Activated T-cell treated with anti-CD3 and anti-CD28 coated beads for 48 hours (primary cell): ENCODE measurements at regions not wholly inside any gene's neighbourhood (a gene's known extent, or its start where the extent isn't known, plus 50 kb on each side); places are given as distances from the start of the nearest gene placed in this dataset.

ENCODE experiments used
- DNase-seq: peaks from one replicate; pipeline ENCODE4 v3.0.0-alpha.2; 2020; ENCODE audit warnings: low read depth

DNA sequence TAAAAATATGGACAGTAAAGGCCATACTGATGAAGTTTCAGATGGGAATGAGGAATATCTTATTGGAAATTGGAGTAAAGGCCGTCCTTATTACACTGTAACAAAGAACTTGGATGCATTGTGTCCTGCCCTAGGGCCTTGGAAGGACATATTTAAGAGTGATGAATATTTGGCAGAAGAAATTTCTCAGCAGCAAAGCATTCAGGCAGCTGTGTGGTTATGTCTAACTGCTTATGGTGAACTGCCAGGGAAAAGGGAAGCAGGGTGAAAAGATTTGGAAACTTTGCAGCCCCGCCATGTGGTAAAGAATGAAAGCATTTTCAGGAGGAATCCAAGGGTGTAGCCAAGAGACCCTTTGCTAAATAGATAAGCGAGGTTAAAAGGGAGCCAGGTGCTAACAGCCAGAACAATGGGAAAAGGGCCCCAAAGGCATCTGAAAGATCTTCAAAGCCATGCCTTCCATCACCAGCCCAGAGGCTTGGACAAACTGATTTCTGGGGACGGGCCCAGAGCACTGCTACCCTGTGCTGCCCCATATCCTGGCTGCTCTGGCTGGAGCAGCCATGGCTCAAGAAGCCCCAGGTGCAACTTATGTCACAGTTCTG, 200.0 kb downstream of the PTPRU start:
- DNase-seq = no peak

- DNase-seq = no peak
Observed at GRCh38 chr1:29433830-29434229, 197.5 kb downstream of the PTPRU start.

- no peak for DNase-seq
Observed at GRCh38 chr1:29431138-29431537, 194.8 kb downstream of the PTPRU start.

DNA sequence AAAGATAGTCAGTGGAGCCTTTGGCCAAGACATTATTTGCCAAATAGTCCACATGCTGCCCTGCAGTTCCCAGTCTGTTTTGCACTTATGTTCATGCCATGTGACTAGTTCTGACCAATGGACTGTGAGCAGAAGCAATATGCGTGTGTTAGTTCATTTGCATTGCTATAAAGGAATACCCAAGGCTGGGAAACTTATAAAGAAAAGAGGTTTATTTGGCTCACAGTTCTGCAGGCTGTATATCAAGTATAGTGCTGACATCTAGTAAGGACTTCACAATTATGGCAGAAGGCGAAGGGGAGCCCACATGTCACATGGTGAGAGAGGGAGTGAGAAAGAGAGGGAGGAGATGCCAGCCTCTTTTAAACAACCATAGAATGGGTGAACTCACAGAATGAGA, 193.3 kb downstream of the PTPRU start:
- DNase-seq = no peak

GRCh38 chr1:29428997-29429396, 192.7 kb downstream of the PTPRU start:
- DNase-seq = no peak

GRCh38 chr1:29428280-29428615, 191.9 kb downstream of the PTPRU start:
- DNase-seq = no peak

GRCh38 chr1:29427614-29428279, 191.4 kb downstream of the PTPRU start:
- no peak for DNase-seq

GRCh38 chr1:29426701-29427279, 190.5 kb downstream of the PTPRU start:
- no peak for DNase-seq

DNA sequence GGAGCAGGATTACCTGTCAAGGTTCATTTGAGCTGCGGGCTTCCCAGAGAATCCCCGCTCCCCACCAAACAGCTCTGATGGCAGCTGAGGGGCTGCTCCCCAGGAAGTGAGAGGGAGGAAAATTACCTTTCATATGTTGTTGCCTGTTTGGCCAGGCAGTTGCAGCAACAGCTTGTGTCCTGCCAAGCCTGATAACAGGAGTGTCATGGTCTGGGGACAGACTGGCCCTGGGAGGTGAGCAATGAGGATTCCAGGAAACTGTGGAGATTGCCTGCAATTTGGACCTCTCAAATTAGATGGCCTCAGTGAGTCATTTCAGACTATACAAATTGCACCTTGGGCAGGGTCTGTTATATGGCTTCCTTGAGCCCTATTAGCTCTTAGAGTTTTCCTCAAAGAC, 189.3 kb downstream of the PTPRU start:
- DNase-seq = no peak

- DNase-seq = no peak
Observed at GRCh38 chr1:29424266-29424665, 187.9 kb downstream of the PTPRU start.

DNA sequence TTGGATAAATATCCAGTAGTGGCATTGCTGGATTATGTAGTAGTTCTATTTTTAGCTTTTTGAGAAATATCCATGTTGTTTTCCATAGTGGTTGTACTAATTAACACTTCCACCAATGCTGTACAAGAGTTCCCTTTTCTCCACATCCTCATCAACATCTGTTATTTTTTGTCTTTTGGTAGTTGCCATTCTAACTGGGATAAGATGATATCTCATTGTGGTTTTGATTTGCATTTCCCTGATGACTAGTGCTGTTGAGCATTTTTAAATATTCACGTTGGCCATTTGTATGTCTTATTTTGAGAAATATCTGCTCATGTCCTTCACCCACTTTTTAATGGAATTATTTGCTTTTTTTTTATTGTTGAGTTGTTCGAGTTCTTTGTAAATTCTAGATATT, 183.9 kb downstream of the PTPRU start:
- DNase-seq = no peak

DNA sequence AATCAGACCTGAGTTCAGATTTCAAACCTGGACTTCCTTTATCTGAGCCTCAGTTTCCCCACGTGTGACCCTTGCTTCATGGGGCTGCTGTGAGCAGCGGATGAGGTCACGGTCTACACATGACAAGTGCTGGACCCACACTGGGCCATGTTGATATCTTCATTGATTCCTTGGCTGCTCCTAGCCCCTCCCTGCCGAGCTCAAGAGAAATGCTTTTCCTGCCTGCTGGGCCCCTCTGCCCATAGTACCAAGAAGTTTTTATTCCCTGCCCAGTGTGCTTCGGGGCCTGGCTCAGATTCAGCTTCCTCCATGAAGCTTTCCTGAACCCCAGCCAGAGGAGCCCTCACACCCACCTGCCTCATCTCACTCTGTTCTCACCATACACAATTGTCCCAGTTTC, 181.6 kb downstream of the PTPRU start:
- DNase-seq = no peak

DNA sequence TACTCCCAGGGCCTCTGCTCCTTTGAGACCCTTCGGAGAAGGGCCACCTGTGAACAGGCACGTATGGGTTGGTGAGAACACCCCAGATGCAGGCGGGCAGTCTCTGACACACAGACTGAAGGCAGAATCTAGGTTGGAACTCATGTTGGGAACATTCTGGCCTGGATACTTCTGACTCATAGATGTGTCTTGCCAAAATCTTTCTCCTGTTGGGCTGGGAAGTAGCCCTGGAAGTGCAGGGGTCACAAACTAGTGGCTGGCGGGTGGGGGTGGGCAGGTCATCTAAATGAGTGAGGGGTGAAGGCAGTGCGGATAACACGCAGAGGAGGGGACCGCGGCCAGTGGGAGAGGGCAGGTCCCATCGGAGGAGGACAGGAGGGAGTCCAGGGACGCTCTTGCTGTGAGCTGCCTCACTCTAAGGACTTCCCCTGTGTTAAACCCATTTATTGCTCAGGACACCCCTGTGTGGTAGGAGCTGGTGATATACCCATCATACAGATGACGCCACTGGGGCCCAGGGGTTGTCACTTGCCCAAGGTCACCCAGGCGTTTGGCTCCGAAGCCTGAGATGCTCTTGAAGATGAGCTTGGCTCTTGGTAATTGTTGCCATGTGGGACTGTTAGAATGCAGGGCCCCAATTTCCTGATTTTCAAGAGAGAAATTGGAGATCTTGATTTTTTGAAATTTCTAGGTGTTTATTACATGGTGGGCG, 181.0 kb downstream of the PTPRU start:
- no peak for DNase-seq

DNA sequence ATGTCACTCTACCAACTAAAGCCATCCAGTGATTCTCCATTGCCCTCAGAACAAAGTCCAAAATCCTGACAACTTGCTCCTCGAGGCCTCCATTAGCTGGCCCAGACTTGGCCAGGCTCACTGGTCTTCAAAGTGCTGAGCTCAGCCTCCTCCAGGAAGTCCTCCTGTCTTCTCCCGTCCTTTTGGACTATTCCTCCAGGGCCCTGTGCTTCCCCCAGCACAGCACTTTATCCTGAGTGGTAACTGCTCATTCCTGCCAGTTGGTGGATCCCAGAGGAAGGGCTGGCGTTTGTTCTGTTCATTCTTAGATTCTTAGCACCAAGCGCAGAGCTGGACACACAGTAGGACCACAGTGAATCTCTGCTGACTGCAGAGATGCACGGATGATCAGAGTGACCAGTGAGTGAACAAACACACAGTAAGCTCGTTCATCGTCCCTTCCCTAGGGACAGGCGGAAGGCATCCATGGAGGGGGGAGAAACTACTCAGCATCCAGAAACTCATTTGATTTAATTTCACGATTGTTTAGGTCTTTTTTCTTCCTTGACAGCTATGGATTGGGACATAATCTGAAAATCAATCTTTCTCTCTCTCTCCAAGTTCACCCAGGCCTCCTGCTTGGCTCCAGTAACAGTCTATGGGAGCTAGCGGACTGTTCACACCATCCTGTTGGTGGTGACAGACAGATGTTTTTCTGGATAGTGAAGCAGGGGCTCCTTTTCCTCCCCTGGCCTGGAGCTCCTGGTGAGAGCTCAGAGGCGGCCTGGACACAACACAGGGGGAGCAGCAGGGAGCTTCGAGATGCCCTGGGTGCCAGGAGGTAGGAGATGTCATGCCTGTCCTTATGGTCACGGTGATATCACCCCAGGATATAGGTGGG, 180.2 kb downstream of the PTPRU start:
- no peak for DNase-seq

GRCh38 chr1:29415861-29416260, 179.5 kb downstream of the PTPRU start:
- DNase-seq = no peak

GRCh38 chr1:29415156-29415830, 179.0 kb downstream of the PTPRU start:
- DNase-seq = no peak

DNA sequence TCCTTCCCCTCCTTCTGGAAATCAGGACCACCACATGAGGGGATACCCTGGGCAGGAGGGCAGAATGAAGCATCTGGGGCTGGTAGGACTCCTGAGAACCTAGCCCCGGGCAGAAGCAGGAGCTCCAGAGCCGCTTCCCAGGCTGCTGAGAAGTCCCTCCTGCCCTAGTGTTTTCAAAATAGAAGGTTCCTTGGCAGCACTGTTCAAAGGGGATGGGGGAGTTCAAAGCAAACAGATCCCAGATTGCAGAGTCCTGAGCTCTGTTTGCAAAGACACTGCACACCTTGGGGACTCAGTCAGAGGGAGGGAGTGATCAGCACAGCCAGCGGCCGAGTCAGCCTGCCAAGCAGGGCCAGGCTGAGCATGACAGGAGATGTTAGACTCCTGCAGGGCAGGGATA, 177.8 kb downstream of the PTPRU start:
- DNase-seq = no peak

GRCh38 chr1:29413661-29414060, 177.3 kb downstream of the PTPRU start:
- no peak for DNase-seq

- DNase-seq = no peak
Observed at GRCh38 chr1:29412591-29412990, 176.3 kb downstream of the PTPRU start.

DNA sequence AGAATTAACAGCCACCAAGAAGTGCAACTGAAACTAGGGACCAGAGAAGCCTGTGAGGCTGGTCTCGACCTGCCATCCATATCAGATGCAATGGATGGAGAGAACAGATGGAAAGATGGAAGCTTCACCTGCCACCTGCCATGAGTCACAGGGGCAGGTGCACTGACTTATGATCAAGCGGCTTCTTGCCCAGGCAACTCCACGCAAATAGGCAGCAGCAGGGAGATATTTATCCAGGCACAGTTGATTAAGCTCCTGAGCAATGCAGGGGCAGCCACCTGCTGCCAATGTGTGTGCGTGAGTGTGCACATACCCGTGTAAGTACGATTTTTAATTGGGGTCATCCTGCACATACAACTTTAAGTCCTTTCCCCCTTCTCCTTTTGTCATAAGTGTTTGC, 174.2 kb downstream of the PTPRU start:
- DNase-seq = no peak

GRCh38 chr1:29409616-29410015, 173.3 kb downstream of the PTPRU start:
- no peak for DNase-seq
